ENCODE measurements at regions not wholly inside any gene's neighbourhood (a gene's known extent, or its start where the extent isn't known, plus 50 kb on each side); places are given as distances from the start of the nearest gene placed in this dataset.

DNA sequence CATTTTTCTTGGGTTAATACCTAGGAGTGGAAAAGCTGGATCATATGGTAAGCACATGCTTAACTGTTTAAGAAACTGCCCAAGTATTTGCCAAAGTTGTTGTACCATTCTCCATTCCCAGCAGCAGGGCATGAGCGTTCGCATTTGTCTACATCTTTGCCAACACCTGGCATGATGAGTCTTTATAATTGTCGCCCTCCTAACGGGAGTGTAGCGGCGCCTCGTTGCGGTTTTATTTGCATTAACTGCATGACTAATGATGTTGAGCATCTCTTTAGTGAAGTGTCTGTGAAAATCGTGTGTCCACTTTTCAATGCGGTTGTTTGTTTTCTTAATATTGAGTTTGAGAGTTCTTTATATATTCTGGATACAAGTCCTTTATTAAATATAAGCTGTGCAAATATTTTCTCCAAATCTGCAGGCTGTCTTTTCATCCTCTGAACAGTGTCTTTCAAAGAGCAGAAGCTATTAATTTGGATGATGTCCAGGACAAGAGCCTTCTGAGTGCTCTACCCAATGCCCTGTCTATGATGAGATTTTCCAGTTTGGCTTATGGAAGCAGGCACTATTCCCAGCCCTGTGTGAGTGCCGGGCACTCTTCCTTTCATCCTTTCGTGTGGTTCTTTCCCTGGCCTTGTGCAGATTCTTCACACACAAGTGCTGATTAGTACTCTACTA lies 202.0 kb downstream of the FOXO1 start:
- H3K27me3 ChIP-seq (ENCODE audit: insufficient read depth, poor library complexity, severe bottlenecking) = no peaks in the 10 kb centered on the region
- ATAC-seq (ENCODE audit: low read depth) (no peak), DNase-seq (ENCODE audit: low spot score) (no peak)
- TF ChIP-seq, protein P1, sequence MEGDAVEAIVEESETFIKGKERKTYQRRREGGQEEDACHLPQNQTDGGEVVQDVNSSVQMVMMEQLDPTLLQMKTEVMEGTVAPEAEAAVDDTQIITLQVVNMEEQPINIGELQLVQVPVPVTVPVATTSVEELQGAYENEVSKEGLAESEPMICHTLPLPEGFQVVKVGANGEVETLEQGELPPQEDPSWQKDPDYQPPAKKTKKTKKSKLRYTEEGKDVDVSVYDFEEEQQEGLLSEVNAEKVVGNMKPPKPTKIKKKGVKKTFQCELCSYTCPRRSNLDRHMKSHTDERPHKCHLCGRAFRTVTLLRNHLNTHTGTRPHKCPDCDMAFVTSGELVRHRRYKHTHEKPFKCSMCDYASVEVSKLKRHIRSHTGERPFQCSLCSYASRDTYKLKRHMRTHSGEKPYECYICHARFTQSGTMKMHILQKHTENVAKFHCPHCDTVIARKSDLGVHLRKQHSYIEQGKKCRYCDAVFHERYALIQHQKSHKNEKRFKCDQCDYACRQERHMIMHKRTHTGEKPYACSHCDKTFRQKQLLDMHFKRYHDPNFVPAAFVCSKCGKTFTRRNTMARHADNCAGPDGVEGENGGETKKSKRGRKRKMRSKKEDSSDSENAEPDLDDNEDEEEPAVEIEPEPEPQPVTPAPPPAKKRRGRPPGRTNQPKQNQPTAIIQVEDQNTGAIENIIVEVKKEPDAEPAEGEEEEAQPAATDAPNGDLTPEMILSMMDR (IDR thresholded peaks at IDR 0.05; ENCODE audit: poor library complexity, severe bottlenecking) = no peak
- H3K4me1 ChIP-seq (ENCODE audit: insufficient read depth, poor library complexity, severe bottlenecking) = peaks cover 4% of the 10 kb centered on the region
- no peak overlapping the region for H3K27ac ChIP-seq (ENCODE audit: poor library complexity, severe bottlenecking)
- H3K9me3 ChIP-seq (ENCODE audit: severe bottlenecking) = no peaks in the 10 kb centered on the region
- no peaks in the 10 kb centered on the region for H3K36me3 ChIP-seq (ENCODE audit: low read depth)
- H3K4me3 ChIP-seq (ENCODE audit: severe bottlenecking) = no peak overlapping the region

DNA sequence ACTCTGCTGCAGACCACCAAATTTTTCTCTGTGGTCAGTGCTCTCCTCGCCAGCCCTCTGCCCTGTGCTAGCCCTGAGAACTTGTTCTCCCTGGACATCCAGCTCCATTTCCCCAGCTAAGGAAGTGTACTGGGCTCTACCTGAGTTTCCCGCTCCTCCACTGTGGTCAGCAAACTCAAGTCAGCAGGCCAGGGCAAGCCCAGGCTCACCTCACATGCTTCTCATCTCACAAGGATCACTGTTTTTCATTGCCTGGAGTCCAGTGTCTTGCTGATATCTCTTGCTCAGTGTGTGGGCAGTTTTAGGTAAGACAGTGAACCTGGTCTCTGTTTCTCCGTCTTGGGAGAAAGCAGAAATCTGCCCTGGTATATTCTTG lies 201.4 kb downstream of the FOXO1 start:
- Histone ChIP-seq H3K4me3 (ENCODE audit: severe bottlenecking) (no peak overlapping the region), H3K36me3 (ENCODE audit: low read depth) (no peaks in the 10 kb centered on the region), H3K4me1 (ENCODE audit: insufficient read depth, poor library complexity, severe bottlenecking) (peaks cover 4% of the 10 kb centered on the region), H3K27me3 (ENCODE audit: insufficient read depth, poor library complexity, severe bottlenecking) (no peaks in the 10 kb centered on the region), H3K9me3 (ENCODE audit: severe bottlenecking) (no peaks in the 10 kb centered on the region), H3K27ac (ENCODE audit: poor library complexity, severe bottlenecking) (no peak overlapping the region)
- DNase-seq (ENCODE audit: low spot score) (no peak), ATAC-seq (ENCODE audit: low read depth) (no peak)
- TF ChIP-seq, protein P1 (IDR thresholded peaks at IDR 0.05; ENCODE audit: poor library complexity, severe bottlenecking) = no peak

DNA sequence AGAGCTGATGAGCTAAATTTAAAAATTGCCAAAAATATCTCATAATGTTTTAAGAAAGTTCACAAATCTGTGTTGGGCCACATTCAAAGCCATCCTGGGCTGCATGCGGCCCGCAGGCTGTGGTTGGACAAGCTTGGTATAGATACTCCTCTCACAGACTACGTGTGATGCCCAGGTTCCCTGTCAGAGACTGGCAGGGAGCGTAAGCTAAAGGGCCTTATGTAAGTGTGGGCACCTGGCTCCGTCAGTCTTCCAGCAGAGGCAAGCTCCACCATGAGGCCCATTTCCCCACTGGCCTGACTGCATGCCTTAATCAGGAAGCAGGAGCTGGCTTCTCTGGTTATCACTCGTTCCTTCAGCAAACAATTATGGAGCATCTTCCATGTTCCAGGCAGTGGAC lies 200.2 kb downstream of the FOXO1 start:
- ATAC-seq (ENCODE audit: low read depth) (no peak), DNase-seq (ENCODE audit: low spot score) (no peak)
- Histone ChIP-seq H3K4me1 (ENCODE audit: insufficient read depth, poor library complexity, severe bottlenecking) (peaks cover 4% of the 10 kb centered on the region), H3K4me3 (ENCODE audit: severe bottlenecking) (no peak overlapping the region), H3K27ac (ENCODE audit: poor library complexity, severe bottlenecking) (no peak overlapping the region), H3K27me3 (ENCODE audit: insufficient read depth, poor library complexity, severe bottlenecking) (no peaks in the 10 kb centered on the region), H3K9me3 (ENCODE audit: severe bottlenecking) (no peaks in the 10 kb centered on the region), H3K36me3 (ENCODE audit: low read depth) (no peaks in the 10 kb centered on the region)
- TF ChIP-seq, protein P1 (IDR thresholded peaks at IDR 0.05; ENCODE audit: poor library complexity, severe bottlenecking) = no peak

DNA sequence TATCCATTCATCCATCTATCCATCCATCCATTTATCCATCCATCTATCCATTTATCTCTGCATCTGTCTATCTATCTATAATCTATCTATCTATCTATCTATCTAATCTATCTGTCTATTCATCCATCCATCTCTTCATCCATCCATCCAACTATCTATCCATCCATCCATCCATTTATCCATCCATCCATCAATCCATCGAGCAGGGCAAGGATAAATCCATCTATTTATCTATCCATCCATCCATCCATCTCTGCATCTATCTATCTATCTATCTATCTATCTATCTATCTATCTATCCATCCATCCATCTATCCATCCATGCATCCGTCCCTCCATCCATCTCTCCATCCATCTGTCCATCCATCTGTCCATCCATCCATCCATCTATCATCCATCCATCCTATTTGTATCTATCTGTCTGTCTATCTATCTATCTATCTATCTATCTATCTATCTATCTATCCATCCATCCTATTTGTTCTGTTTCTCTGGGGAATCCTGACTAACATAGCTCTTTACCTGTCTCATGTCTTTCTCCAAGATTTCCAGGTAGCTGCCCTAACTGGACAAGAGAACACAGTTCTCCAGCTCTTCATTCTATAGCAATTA lies 198.1 kb downstream of the FOXO1 start:
- ATAC-seq (ENCODE audit: low read depth) = no peak

More for the DNA sequence above, 198.1 kb downstream of the FOXO1 start:
- H3K27me3 ChIP-seq (ENCODE audit: insufficient read depth, poor library complexity, severe bottlenecking) = no peaks in the 10 kb centered on the region
- H3K27ac ChIP-seq (ENCODE audit: poor library complexity, severe bottlenecking) = no peak overlapping the region
- H3K36me3 ChIP-seq (ENCODE audit: low read depth) = no peaks in the 10 kb centered on the region
- H3K9me3 ChIP-seq (ENCODE audit: severe bottlenecking) = no peaks in the 10 kb centered on the region
- TF ChIP-seq, protein P1 (IDR thresholded peaks at IDR 0.05; ENCODE audit: poor library complexity, severe bottlenecking) = no peak
- H3K4me3 ChIP-seq (ENCODE audit: severe bottlenecking) = no peak overlapping the region
- DNase-seq (ENCODE audit: low spot score) = no peak
- peaks cover 4% of the 10 kb centered on the region for H3K4me1 ChIP-seq (ENCODE audit: insufficient read depth, poor library complexity, severe bottlenecking)

All from RWPE2 (cell line).